ENCODE measurements at regions not wholly inside any gene's neighbourhood (a gene's known extent, or its start where the extent isn't known, plus 50 kb on each side); places are given as distances from the start of the nearest gene placed in this dataset.

GRCh38 chr18:30451981-30452380 is 590.6 kb downstream of the DSC3 start:
- TF ChIP-seq CTCF (conservative IDR thresholded peaks at IDR 0.05 in 1 of 2, IDR thresholded peaks at IDR 0.05 in 1 of 2; ENCODE audit: low read depth in 1 of 2, low read length in 2 of 2) (no peak), EZH2 (IDR thresholded peaks at IDR 0.05; ENCODE audit: low read length, missing control alignments) (no peak)
- no peak overlapping the region for H3K27ac ChIP-seq (ENCODE audit: insufficient read depth, low read length)

GRCh38 chr18:30450927-30451326 is 591.6 kb downstream of the DSC3 start:
- no peak overlapping the region for H2AFZ ChIP-seq (ENCODE audit: low read length)
- no peak for DNase-seq (ENCODE audit: low read depth in 2 of 2)

More at GRCh38 chr18:30451981-30452380, 590.6 kb downstream of the DSC3 start:
- Histone ChIP-seq H3K4me2 (ENCODE audit: extremely low read depth, insufficient read depth, low read length) (no peak overlapping the region), H3K36me3 (ENCODE audit: control insufficient read depth, insufficient read depth, low read length) (no peaks in the 10 kb centered on the region), H3K4me3 (replicated peaks in 1 of 4; ENCODE audit: control extremely low read depth in 1 of 4, insufficient read depth in 1 of 4, low read depth in 3 of 4, low read length in 4 of 4) (no peak overlapping the region), H3K9me3 (ENCODE audit: control insufficient read depth, insufficient read depth, low read depth, low read length) (no peaks in the 10 kb centered on the region), H3K27me3 (ENCODE audit: control insufficient read depth, insufficient read depth, low read length) (no peaks in the 10 kb centered on the region), H4K20me1 (ENCODE audit: control insufficient read depth, extremely low read depth, insufficient read depth, low read length) (no peaks in the 10 kb centered on the region), H2AFZ (ENCODE audit: low read length) (no peak overlapping the region), H3K4me1 (ENCODE audit: control insufficient read depth, extremely low read depth, insufficient read depth, low read length) (no peaks in the 10 kb centered on the region), H3K9ac (ENCODE audit: insufficient read depth, low read length) (no peak overlapping the region), H3K79me2 (ENCODE audit: control insufficient read depth, insufficient read depth, low read length) (no peaks in the 10 kb centered on the region)
- peak in 1 of 2 donors; percentile 50 for DNase-seq (ENCODE audit: low read depth in 2 of 2)

GRCh38 chr18:30446605-30447004 is 595.9 kb downstream of the DSC3 start:
- no peak overlapping the region for H2AFZ ChIP-seq (ENCODE audit: low read length)
- no peaks in the 10 kb centered on the region for H3K79me2 ChIP-seq (ENCODE audit: control insufficient read depth, insufficient read depth, low read length)
- no peak overlapping the region for H3K27ac ChIP-seq (ENCODE audit: insufficient read depth, low read length)
- H3K4me1 ChIP-seq (ENCODE audit: control insufficient read depth, extremely low read depth, insufficient read depth, low read length), result no peaks in the 10 kb centered on the region
- no peaks in the 10 kb centered on the region for H3K36me3 ChIP-seq (ENCODE audit: control insufficient read depth, insufficient read depth, low read length)
- H3K27me3 ChIP-seq (ENCODE audit: control insufficient read depth, insufficient read depth, low read length), result no peaks in the 10 kb centered on the region
- no peak for DNase-seq (ENCODE audit: low read depth in 2 of 2)
- H3K4me2 ChIP-seq (ENCODE audit: extremely low read depth, insufficient read depth, low read length), result no peak overlapping the region
- H3K9me3 ChIP-seq (ENCODE audit: control insufficient read depth, insufficient read depth, low read depth, low read length), result no peaks in the 10 kb centered on the region
- H3K4me3 ChIP-seq (replicated peaks in 1 of 4; ENCODE audit: control extremely low read depth in 1 of 4, insufficient read depth in 1 of 4, low read depth in 3 of 4, low read length in 4 of 4), result no peak overlapping the region
- no peaks in the 10 kb centered on the region for H4K20me1 ChIP-seq (ENCODE audit: control insufficient read depth, extremely low read depth, insufficient read depth, low read length)
- TF ChIP-seq EZH2 (IDR thresholded peaks at IDR 0.05; ENCODE audit: low read length, missing control alignments) (no peak), CTCF (conservative IDR thresholded peaks at IDR 0.05 in 1 of 2, IDR thresholded peaks at IDR 0.05 in 1 of 2; ENCODE audit: low read depth in 1 of 2, low read length in 2 of 2) (no peak)
- no peak overlapping the region for H3K9ac ChIP-seq (ENCODE audit: insufficient read depth, low read length)

More at GRCh38 chr18:30450927-30451326, 591.6 kb downstream of the DSC3 start:
- no peak overlapping the region for H3K9ac ChIP-seq (ENCODE audit: insufficient read depth, low read length)
- H3K4me1 ChIP-seq (ENCODE audit: control insufficient read depth, extremely low read depth, insufficient read depth, low read length), result no peaks in the 10 kb centered on the region
- H3K9me3 ChIP-seq (ENCODE audit: control insufficient read depth, insufficient read depth, low read depth, low read length), result no peaks in the 10 kb centered on the region
- no peaks in the 10 kb centered on the region for H3K27me3 ChIP-seq (ENCODE audit: control insufficient read depth, insufficient read depth, low read length)
- H3K4me3 ChIP-seq (replicated peaks in 1 of 4; ENCODE audit: control extremely low read depth in 1 of 4, insufficient read depth in 1 of 4, low read depth in 3 of 4, low read length in 4 of 4), result no peak overlapping the region
- TF ChIP-seq CTCF (conservative IDR thresholded peaks at IDR 0.05 in 1 of 2, IDR thresholded peaks at IDR 0.05 in 1 of 2; ENCODE audit: low read depth in 1 of 2, low read length in 2 of 2), result no peak
- no peak overlapping the region for H3K27ac ChIP-seq (ENCODE audit: insufficient read depth, low read length)
- no peaks in the 10 kb centered on the region for H3K79me2 ChIP-seq (ENCODE audit: control insufficient read depth, insufficient read depth, low read length)
- H3K36me3 ChIP-seq (ENCODE audit: control insufficient read depth, insufficient read depth, low read length), result no peaks in the 10 kb centered on the region
- H4K20me1 ChIP-seq (ENCODE audit: control insufficient read depth, extremely low read depth, insufficient read depth, low read length), result no peaks in the 10 kb centered on the region
- H3K4me2 ChIP-seq (ENCODE audit: extremely low read depth, insufficient read depth, low read length), result no peak overlapping the region

All from fibroblast of lung (primary cell).